Stomach (tissue), 4 donors: ENCODE measurements at regions not wholly inside any gene's neighbourhood (a gene's known extent, or its start where the extent isn't known, plus 50 kb on each side); places are given as distances from the start of the nearest gene placed in this dataset.

Source experiments
- CTCF ChIP-seq, 7 experiments: fragments of 450-650 bp in 4 of 7; fragments of 200-600 bp in 3 of 7; sonication (generic) in 3 of 7; IDR thresholded peaks; one replicate each; pipeline ENCODE4 v1.5.1; 2016 to 2019; ENCODE audit warnings: antibody characterized with exemption in 7 of 7, control low read depth in 2 of 7, mild to moderate bottlenecking in 1 of 7
- POLR2A ChIP-seq, 4 donors: fragments of 450-650 bp; IDR thresholded peaks; one replicate each; pipeline ENCODE4 v1.6.1; 2016; ENCODE audit warnings: antibody characterized with exemption in 4 of 4, control low read depth in 2 of 4, mild to moderate bottlenecking in 1 of 4, moderate library complexity in 1 of 4
- POLR2AphosphoS5 ChIP-seq, 3 donors: sonication (generic); formaldehyde crosslinking; IDR thresholded peaks; one replicate each; pipeline ENCODE4 v1.6.1; 2016; ENCODE audit warnings: antibody characterized with exemption in 3 of 3

GRCh38 chr14:42617005-42617404, 1010.3 kb downstream of the LRFN5 start:
- TF ChIP-seq CTCF (IDR thresholded peaks at IDR 0.05): no peak
- TF ChIP-seq POLR2A (IDR thresholded peaks at IDR 0.05): no peak
- TF ChIP-seq POLR2AphosphoS5 (IDR thresholded peaks at IDR 0.05): no peak
